H9 (cell line): ENCODE measurements at regions not wholly inside any gene's neighbourhood (a gene's known extent, or its start where the extent isn't known, plus 50 kb on each side); places are given as distances from the start of the nearest gene placed in this dataset.

ENCODE experiments used
- DNase-seq: peaks from one replicate; pipeline ENCODE4 v3.0.0-alpha.2; 2017
- H2AFZ ChIP-seq: one replicate; pipeline ENCODE4 v1.6.1; 2013; ENCODE audit warnings: mild to moderate bottlenecking, low read length, control low read depth, moderate library complexity
- H2AK5ac ChIP-seq: 2 replicates; pipeline ENCODE4 v1.6.1; 2013; ENCODE audit warnings: low read length, control low read depth, mixed read lengths; ENCODE audit not compliant: insufficient read length
- H2BK120ac ChIP-seq: one replicate; pipeline ENCODE4 v1.6.1; 2013; ENCODE audit warnings: low read depth, mild to moderate bottlenecking, low read length, control low read depth, inconsistent platforms; ENCODE audit not compliant: poor library complexity, severe bottlenecking
- H2BK12ac ChIP-seq: 2 replicates; pipeline ENCODE4 v1.6.1; 2013; ENCODE audit warnings: low read length, control low read depth, mixed read lengths, low read depth; ENCODE audit not compliant: insufficient read length
- H2BK15ac ChIP-seq: 2 replicates; pipeline ENCODE4 v1.6.1; 2013; ENCODE audit warnings: low read depth, low read length, control low read depth
- H2BK20ac ChIP-seq: one replicate; pipeline ENCODE4 v1.6.1; 2013; ENCODE audit warnings: low read depth, mild to moderate bottlenecking, low read length, control low read depth, inconsistent platforms; ENCODE audit not compliant: poor library complexity, severe bottlenecking
- H2BK5ac ChIP-seq: 2 replicates; pipeline ENCODE4 v1.6.1; 2013; ENCODE audit warnings: low read length, control low read depth, mixed read lengths; ENCODE audit not compliant: insufficient read length
- H3K14ac ChIP-seq: 2 replicates; pipeline ENCODE4 v1.6.1; 2013; ENCODE audit warnings: low read length, control low read depth; ENCODE audit not compliant: insufficient read depth
- H3K18ac ChIP-seq: 2 replicates; pipeline ENCODE4 v1.6.1; 2013; ENCODE audit warnings: low read depth, mild to moderate bottlenecking, mixed read lengths, low read length, control low read depth; ENCODE audit not compliant: insufficient read length
- H3K23ac ChIP-seq: 2 replicates; pipeline ENCODE4 v1.6.1; 2013; ENCODE audit warnings: low read length, control low read depth, mixed read lengths, low read depth; ENCODE audit not compliant: insufficient read length
- H3K23me2 ChIP-seq: 2 replicates; pipeline ENCODE4 v1.6.1; 2013; ENCODE audit warnings: low read depth, mild to moderate bottlenecking, mixed read lengths, low read length, control low read depth; ENCODE audit not compliant: insufficient read length, poor library complexity, severe bottlenecking
- H3K27ac ChIP-seq: 2 replicates; pipeline ENCODE4 v1.5.1; 2013; ENCODE audit warnings: low read length, control low read depth, mixed read lengths, low read depth; ENCODE audit not compliant: insufficient read length
- H3K27me3 ChIP-seq: 2 replicates; pipeline ENCODE4 v1.6.1; 2013; ENCODE audit warnings: low read length, control low read depth, inconsistent platforms; ENCODE audit not compliant: insufficient read depth
- H3K4ac ChIP-seq: 2 replicates; pipeline ENCODE4 v1.6.1; 2013; ENCODE audit warnings: low read depth, mild to moderate bottlenecking, control low read depth, inconsistent platforms, low read length, moderate library complexity
- H3K4me1 ChIP-seq: 2 replicates; pipeline ENCODE4 v1.6.1; 2013; ENCODE audit warnings: low read length, control low read depth, inconsistent platforms; ENCODE audit not compliant: insufficient read depth
- H3K4me2 ChIP-seq: 2 replicates; pipeline ENCODE4 v1.6.1; 2013; ENCODE audit warnings: low read length, control low read depth, mixed read lengths; ENCODE audit not compliant: insufficient read length, insufficient read depth
- H3K56ac ChIP-seq: 2 replicates; pipeline ENCODE4 v1.6.1; 2013; ENCODE audit warnings: low read depth, mild to moderate bottlenecking, mixed read lengths, low read length, control low read depth; ENCODE audit not compliant: insufficient read length
- H3K79me1 ChIP-seq: 2 replicates; pipeline ENCODE4 v1.6.1; 2013; ENCODE audit warnings: low read depth, mild to moderate bottlenecking, moderate library complexity, low read length, control low read depth, inconsistent platforms; ENCODE audit not compliant: insufficient read depth, poor library complexity, severe bottlenecking
- H3K79me2 ChIP-seq: 2 replicates; pipeline ENCODE4 v1.6.1; 2013; ENCODE audit warnings: low read length, control low read depth, inconsistent platforms; ENCODE audit not compliant: insufficient read depth
- H3K9ac ChIP-seq: 2 replicates; pipeline ENCODE4 v1.6.1; 2013; ENCODE audit warnings: low read length, control low read depth, mixed read lengths; ENCODE audit not compliant: insufficient read length; ENCODE audit errors: extremely low read depth
- H3K9me3 ChIP-seq: one replicate; pipeline ENCODE4 v1.6.1; 2013; ENCODE audit warnings: low read depth, low read length, inconsistent platforms; ENCODE audit not compliant: control insufficient read depth
- H3T11ph ChIP-seq: one replicate; pipeline ENCODE4 v1.6.1; 2013; ENCODE audit warnings: mild to moderate bottlenecking, low read length, control low read depth, inconsistent platforms
- H4K20me1 ChIP-seq: one replicate; pipeline ENCODE4 v1.6.1; 2013; ENCODE audit not compliant: control insufficient read depth, insufficient read length, insufficient read depth
- H4K5ac ChIP-seq: 2 replicates; pipeline ENCODE4 v1.6.1; 2013; ENCODE audit warnings: low read depth, mild to moderate bottlenecking, mixed read lengths, low read length, control low read depth; ENCODE audit not compliant: insufficient read length
- H4K8ac ChIP-seq: replicated peaks from 2 replicates; pipeline ENCODE4 v1.6.1; 2013; ENCODE audit warnings: low read length, control low read depth, mixed read lengths, low read depth; ENCODE audit not compliant: insufficient read length
- H4K91ac ChIP-seq: 2 replicates; pipeline ENCODE4 v1.6.1; 2013; ENCODE audit warnings: low read depth, mild to moderate bottlenecking, moderate library complexity, mixed read lengths, low read length, control low read depth; ENCODE audit not compliant: insufficient read length
- H3K27ac Mint-ChIP-seq, 3 experiments: 2 replicates in 2 of 3; 3 replicates in 1 of 3; pipeline ENCODE4 v1.8.0; 2020 to 2021; ENCODE audit warnings: mixed read lengths in 3 of 3, mild to moderate bottlenecking in 1 of 3, moderate library complexity in 1 of 3
- H3K27me3 Mint-ChIP-seq: 2 replicates; pipeline ENCODE4 v1.8.0; 2021; ENCODE audit warnings: low read depth, mild to moderate bottlenecking, moderate library complexity, mixed read lengths
- H3K36me3 Mint-ChIP-seq, 3 experiments: 2 replicates in 2 of 3; 3 replicates in 1 of 3; pipeline ENCODE4 v1.8.0; 2020 to 2021; ENCODE audit warnings: low read depth in 3 of 3, mixed read lengths in 3 of 3; ENCODE audit not compliant: insufficient read depth in 1 of 3
- H3K4me1 Mint-ChIP-seq, 2 experiments: 2 replicates each; pipeline ENCODE4 v1.8.0; 2020; ENCODE audit warnings: mixed read lengths in 2 of 2
- H3K4me3 Mint-ChIP-seq, 2 experiments: 2 replicates in 1 of 2; 3 replicates in 1 of 2; pipeline ENCODE4 v1.8.0; 2020 to 2021; ENCODE audit warnings: mild to moderate bottlenecking in 2 of 2, mixed read lengths in 2 of 2, moderate library complexity in 1 of 2
- H3K9me3 Mint-ChIP-seq, 2 experiments: 2 replicates in 1 of 2; 3 replicates in 1 of 2; pipeline ENCODE4 v1.8.0; 2020; ENCODE audit warnings: mild to moderate bottlenecking in 2 of 2, mixed read lengths in 2 of 2, moderate library complexity in 1 of 2
- WGBS: extraction: QIAGEN DNeasy Blood & Tissue Kit; methylation state at CpG from one replicate; pipeline ENCODE4 v1.1.7; 2013; ENCODE audit warnings: missing lambda C conversion rate, low lambda C conversion rate, mixed read lengths; ENCODE audit not compliant: insufficient read length; ENCODE audit errors: extremely low coverage; 5-methylcytosine and 5-hydroxymethylcytosine counted together
- TF ChIP-seq, protein P1 (sequence below): fragments of 200-600 bp; sonication (generic); conservative IDR thresholded peaks from 3 replicates; pipeline ENCODE4 v1.8.0; 2021; ENCODE audit warnings: antibody characterized with exemption, mild to moderate bottlenecking

DNA sequence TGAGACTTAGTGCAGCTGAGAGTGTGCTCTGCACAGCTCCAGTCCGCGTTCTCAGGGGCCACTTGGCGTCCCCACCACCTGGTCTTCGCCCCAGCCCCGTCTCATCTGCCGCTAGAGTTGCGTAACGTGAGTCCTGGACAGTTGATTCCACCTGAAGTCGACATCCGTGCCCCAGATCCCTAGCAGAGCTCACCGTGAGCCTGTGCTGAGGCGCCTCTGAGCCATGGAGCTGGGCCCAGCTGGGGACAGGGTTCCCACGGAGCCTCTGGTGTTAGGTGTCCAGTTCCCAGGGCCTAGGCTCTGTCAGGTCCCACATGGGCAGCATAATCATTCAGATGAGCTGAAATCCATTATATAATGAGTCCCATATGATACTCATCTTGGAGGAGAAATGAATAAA is 147.1 kb upstream of the SOX1 start:
- no peak overlapping the region for H4K91ac ChIP-seq
- no peaks in the 10 kb centered on the region for H3K79me1 ChIP-seq
- H3K4me2 ChIP-seq: no peak overlapping the region
- no peaks in the 10 kb centered on the region for H3K27me3 ChIP-seq
- H3K23ac ChIP-seq: no peak overlapping the region
- no peak overlapping the region for H3K27ac ChIP-seq
- H2BK15ac ChIP-seq: no peak overlapping the region
- no peak overlapping the region for H2BK20ac ChIP-seq
- no peak overlapping the region for H3K4me3 Mint-ChIP-seq
- H2BK12ac ChIP-seq: no peak overlapping the region
- H3K27me3 Mint-ChIP-seq: peaks cover 35% of the 10 kb centered on the region
- H3K56ac ChIP-seq: no peak overlapping the region
- no peak overlapping the region for H3K14ac ChIP-seq
- H3K79me2 ChIP-seq: no peaks in the 10 kb centered on the region
- H2AK5ac ChIP-seq: no peak overlapping the region
- H3K36me3 Mint-ChIP-seq: no peaks in the 10 kb centered on the region; a peak in 2 of 7 replicates
- TF ChIP-seq, protein P1, sequence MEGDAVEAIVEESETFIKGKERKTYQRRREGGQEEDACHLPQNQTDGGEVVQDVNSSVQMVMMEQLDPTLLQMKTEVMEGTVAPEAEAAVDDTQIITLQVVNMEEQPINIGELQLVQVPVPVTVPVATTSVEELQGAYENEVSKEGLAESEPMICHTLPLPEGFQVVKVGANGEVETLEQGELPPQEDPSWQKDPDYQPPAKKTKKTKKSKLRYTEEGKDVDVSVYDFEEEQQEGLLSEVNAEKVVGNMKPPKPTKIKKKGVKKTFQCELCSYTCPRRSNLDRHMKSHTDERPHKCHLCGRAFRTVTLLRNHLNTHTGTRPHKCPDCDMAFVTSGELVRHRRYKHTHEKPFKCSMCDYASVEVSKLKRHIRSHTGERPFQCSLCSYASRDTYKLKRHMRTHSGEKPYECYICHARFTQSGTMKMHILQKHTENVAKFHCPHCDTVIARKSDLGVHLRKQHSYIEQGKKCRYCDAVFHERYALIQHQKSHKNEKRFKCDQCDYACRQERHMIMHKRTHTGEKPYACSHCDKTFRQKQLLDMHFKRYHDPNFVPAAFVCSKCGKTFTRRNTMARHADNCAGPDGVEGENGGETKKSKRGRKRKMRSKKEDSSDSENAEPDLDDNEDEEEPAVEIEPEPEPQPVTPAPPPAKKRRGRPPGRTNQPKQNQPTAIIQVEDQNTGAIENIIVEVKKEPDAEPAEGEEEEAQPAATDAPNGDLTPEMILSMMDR: no peak
- no peaks in the 10 kb centered on the region for H3K9me3 ChIP-seq
- peak; percentile 25 for DNase-seq
- H4K20me1 ChIP-seq: no peaks in the 10 kb centered on the region
- H3K18ac ChIP-seq: no peak overlapping the region
- no peak overlapping the region for H3K27ac Mint-ChIP-seq
- WGBS: no CpG with 5 or more reads among the region's 13 CpGs
- no peak overlapping the region for H2BK120ac ChIP-seq
- H3T11ph ChIP-seq: no peak overlapping the region
- peaks cover 2% of the 10 kb centered on the region; the same call in 1 of the 2 replicates for H3K4me1 ChIP-seq
- no peaks in the 10 kb centered on the region for H3K23me2 ChIP-seq
- H3K9me3 Mint-ChIP-seq: no peaks in the 10 kb centered on the region; a peak in 2 of 5 replicates
- H4K8ac ChIP-seq: no peak overlapping the region
- H2AFZ ChIP-seq: no peak overlapping the region
- no peak overlapping the region for H2BK5ac ChIP-seq
- H3K4ac ChIP-seq: no peak overlapping the region
- peaks cover 9 to 16% of the 10 kb centered on the region in 2 experiments; a peak in 3 of 4 replicates for H3K4me1 Mint-ChIP-seq
- no peak overlapping the region for H4K5ac ChIP-seq
- H3K9ac ChIP-seq: no peak overlapping the region
